GM23338 (cell line): ENCODE measurements at regions not wholly inside any gene's neighbourhood (a gene's known extent, or its start where the extent isn't known, plus 50 kb on each side); places are given as distances from the start of the nearest gene placed in this dataset.

Experiments
- CREB1 ChIP-seq: fragments of 250-450 bp; sonication (Bioruptor Pico); IDR thresholded peaks from 2 replicates; pipeline ENCODE4 v1.5.0; 2020; ENCODE audit warnings: low read depth, mild to moderate bottlenecking, moderate library complexity
- EZH2 ChIP-seq: fragments of 200-600 bp; sonication (generic); IDR thresholded peaks from one replicate; pipeline ENCODE4 v1.8.0; 2017; ENCODE audit warnings: antibody characterized with exemption, mild to moderate bottlenecking, low read depth; ENCODE audit not compliant: unreplicated experiment
- EZH2phosphoT487 ChIP-seq: fragments of 200-600 bp; sonication (generic); IDR thresholded peaks from one replicate; pipeline ENCODE4 v1.8.1; 2018; ENCODE audit warnings: antibody characterized with exemption; ENCODE audit not compliant: unreplicated experiment
- JUNB ChIP-seq: IDR thresholded peaks from one replicate; pipeline ENCODE4 v1.6.1; 2016; ENCODE audit warnings: antibody characterized with exemption; ENCODE audit not compliant: unreplicated experiment
- NANOG ChIP-seq: IDR thresholded peaks from 2 replicates; pipeline ENCODE4 v1.6.1; 2016; ENCODE audit warnings: antibody characterized with exemption, borderline replicate concordance
- POLR2AphosphoS5 ChIP-seq: IDR thresholded peaks from 2 replicates; pipeline ENCODE4 v1.6.1; 2016; ENCODE audit warnings: antibody characterized with exemption, low read depth
- STAT1 ChIP-seq: IDR thresholded peaks from one replicate; pipeline ENCODE4 v1.6.1; 2016; ENCODE audit warnings: antibody characterized with exemption; ENCODE audit not compliant: unreplicated experiment
- ZNF114 ChIP-seq: fragments of 250-450 bp; sonication (Bioruptor Pico); IDR thresholded peaks from 2 replicates; pipeline ENCODE4 v1.5.0; 2020; ENCODE audit warnings: mild to moderate bottlenecking, moderate library complexity
- ZNF331 ChIP-seq: fragments of 250-450 bp; sonication (Bioruptor Pico); IDR thresholded peaks from 2 replicates; pipeline ENCODE4 v1.5.0; 2020; ENCODE audit warnings: low read depth, mild to moderate bottlenecking, moderate library complexity
- TF ChIP-seq, protein P1 (sequence below), 2 experiments: fragments of 200-600 bp in 1 of 2; sonication (generic) in 1 of 2; conservative IDR thresholded peaks; 2 replicates each; pipeline versions ENCODE4 v1.5.1 to v1.6.1; 2016 to 2017; ENCODE audit warnings: antibody characterized with exemption in 2 of 2, low read depth in 2 of 2, mild to moderate bottlenecking in 2 of 2, moderate library complexity in 1 of 2
- TF ChIP-seq, protein P2 (sequence below): IDR thresholded peaks from 2 replicates; pipeline ENCODE4 v1.6.1; 2016; ENCODE audit warnings: antibody characterized with exemption
- TF ChIP-seq, protein P3 (sequence below): IDR thresholded peaks from one replicate; pipeline ENCODE4 v1.6.1; 2018; ENCODE audit warnings: antibody characterized with exemption; ENCODE audit not compliant: unreplicated experiment
- TF ChIP-seq, protein P4 (sequence below): fragments of 250-450 bp; sonication (Bioruptor Pico); IDR thresholded peaks from 2 replicates; pipeline ENCODE4 v1.5.0; 2020; ENCODE audit warnings: mild to moderate bottlenecking, moderate library complexity

DNA sequence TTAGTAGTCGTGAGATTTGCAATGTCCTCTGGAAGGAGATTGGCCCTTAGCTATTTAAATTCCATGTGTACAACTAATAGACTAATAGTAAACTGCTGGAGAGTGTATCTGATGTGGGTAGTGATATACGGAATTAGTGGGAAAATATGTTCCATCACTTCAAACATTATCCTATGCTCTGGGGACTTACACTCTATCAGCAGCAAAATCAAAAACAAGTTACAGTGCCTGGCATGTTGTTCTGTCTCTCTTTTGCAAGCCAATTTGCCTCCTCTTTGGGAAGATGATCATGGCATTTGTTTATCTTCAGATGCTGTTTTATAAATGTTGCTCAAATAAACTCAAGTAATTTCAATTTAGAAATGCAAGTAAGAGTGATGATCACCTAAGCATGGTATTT is 311.9 kb upstream of the ACO1 start:
- TF ChIP-seq, protein P1, sequence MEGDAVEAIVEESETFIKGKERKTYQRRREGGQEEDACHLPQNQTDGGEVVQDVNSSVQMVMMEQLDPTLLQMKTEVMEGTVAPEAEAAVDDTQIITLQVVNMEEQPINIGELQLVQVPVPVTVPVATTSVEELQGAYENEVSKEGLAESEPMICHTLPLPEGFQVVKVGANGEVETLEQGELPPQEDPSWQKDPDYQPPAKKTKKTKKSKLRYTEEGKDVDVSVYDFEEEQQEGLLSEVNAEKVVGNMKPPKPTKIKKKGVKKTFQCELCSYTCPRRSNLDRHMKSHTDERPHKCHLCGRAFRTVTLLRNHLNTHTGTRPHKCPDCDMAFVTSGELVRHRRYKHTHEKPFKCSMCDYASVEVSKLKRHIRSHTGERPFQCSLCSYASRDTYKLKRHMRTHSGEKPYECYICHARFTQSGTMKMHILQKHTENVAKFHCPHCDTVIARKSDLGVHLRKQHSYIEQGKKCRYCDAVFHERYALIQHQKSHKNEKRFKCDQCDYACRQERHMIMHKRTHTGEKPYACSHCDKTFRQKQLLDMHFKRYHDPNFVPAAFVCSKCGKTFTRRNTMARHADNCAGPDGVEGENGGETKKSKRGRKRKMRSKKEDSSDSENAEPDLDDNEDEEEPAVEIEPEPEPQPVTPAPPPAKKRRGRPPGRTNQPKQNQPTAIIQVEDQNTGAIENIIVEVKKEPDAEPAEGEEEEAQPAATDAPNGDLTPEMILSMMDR (conservative IDR thresholded peaks at IDR 0.05; ENCODE audit: low read depth in 2 of 2), result no peak
- TF ChIP-seq, protein P2, sequence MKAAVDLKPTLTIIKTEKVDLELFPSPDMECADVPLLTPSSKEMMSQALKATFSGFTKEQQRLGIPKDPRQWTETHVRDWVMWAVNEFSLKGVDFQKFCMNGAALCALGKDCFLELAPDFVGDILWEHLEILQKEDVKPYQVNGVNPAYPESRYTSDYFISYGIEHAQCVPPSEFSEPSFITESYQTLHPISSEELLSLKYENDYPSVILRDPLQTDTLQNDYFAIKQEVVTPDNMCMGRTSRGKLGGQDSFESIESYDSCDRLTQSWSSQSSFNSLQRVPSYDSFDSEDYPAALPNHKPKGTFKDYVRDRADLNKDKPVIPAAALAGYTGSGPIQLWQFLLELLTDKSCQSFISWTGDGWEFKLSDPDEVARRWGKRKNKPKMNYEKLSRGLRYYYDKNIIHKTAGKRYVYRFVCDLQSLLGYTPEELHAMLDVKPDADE, result no peak
- no peak for TF ChIP-seq CREB1
- no peak for TF ChIP-seq NANOG
- no peak for TF ChIP-seq EZH2
- no peak for TF ChIP-seq POLR2AphosphoS5
- no peak for TF ChIP-seq STAT1
- TF ChIP-seq JUNB, result no peak
- no peak for TF ChIP-seq EZH2phosphoT487
- TF ChIP-seq, protein P3, sequence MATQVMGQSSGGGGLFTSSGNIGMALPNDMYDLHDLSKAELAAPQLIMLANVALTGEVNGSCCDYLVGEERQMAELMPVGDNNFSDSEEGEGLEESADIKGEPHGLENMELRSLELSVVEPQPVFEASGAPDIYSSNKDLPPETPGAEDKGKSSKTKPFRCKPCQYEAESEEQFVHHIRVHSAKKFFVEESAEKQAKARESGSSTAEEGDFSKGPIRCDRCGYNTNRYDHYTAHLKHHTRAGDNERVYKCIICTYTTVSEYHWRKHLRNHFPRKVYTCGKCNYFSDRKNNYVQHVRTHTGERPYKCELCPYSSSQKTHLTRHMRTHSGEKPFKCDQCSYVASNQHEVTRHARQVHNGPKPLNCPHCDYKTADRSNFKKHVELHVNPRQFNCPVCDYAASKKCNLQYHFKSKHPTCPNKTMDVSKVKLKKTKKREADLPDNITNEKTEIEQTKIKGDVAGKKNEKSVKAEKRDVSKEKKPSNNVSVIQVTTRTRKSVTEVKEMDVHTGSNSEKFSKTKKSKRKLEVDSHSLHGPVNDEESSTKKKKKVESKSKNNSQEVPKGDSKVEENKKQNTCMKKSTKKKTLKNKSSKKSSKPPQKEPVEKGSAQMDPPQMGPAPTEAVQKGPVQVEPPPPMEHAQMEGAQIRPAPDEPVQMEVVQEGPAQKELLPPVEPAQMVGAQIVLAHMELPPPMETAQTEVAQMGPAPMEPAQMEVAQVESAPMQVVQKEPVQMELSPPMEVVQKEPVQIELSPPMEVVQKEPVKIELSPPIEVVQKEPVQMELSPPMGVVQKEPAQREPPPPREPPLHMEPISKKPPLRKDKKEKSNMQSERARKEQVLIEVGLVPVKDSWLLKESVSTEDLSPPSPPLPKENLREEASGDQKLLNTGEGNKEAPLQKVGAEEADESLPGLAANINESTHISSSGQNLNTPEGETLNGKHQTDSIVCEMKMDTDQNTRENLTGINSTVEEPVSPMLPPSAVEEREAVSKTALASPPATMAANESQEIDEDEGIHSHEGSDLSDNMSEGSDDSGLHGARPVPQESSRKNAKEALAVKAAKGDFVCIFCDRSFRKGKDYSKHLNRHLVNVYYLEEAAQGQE, result no peak
- TF ChIP-seq ZNF331, result no peak
- TF ChIP-seq, protein P4, sequence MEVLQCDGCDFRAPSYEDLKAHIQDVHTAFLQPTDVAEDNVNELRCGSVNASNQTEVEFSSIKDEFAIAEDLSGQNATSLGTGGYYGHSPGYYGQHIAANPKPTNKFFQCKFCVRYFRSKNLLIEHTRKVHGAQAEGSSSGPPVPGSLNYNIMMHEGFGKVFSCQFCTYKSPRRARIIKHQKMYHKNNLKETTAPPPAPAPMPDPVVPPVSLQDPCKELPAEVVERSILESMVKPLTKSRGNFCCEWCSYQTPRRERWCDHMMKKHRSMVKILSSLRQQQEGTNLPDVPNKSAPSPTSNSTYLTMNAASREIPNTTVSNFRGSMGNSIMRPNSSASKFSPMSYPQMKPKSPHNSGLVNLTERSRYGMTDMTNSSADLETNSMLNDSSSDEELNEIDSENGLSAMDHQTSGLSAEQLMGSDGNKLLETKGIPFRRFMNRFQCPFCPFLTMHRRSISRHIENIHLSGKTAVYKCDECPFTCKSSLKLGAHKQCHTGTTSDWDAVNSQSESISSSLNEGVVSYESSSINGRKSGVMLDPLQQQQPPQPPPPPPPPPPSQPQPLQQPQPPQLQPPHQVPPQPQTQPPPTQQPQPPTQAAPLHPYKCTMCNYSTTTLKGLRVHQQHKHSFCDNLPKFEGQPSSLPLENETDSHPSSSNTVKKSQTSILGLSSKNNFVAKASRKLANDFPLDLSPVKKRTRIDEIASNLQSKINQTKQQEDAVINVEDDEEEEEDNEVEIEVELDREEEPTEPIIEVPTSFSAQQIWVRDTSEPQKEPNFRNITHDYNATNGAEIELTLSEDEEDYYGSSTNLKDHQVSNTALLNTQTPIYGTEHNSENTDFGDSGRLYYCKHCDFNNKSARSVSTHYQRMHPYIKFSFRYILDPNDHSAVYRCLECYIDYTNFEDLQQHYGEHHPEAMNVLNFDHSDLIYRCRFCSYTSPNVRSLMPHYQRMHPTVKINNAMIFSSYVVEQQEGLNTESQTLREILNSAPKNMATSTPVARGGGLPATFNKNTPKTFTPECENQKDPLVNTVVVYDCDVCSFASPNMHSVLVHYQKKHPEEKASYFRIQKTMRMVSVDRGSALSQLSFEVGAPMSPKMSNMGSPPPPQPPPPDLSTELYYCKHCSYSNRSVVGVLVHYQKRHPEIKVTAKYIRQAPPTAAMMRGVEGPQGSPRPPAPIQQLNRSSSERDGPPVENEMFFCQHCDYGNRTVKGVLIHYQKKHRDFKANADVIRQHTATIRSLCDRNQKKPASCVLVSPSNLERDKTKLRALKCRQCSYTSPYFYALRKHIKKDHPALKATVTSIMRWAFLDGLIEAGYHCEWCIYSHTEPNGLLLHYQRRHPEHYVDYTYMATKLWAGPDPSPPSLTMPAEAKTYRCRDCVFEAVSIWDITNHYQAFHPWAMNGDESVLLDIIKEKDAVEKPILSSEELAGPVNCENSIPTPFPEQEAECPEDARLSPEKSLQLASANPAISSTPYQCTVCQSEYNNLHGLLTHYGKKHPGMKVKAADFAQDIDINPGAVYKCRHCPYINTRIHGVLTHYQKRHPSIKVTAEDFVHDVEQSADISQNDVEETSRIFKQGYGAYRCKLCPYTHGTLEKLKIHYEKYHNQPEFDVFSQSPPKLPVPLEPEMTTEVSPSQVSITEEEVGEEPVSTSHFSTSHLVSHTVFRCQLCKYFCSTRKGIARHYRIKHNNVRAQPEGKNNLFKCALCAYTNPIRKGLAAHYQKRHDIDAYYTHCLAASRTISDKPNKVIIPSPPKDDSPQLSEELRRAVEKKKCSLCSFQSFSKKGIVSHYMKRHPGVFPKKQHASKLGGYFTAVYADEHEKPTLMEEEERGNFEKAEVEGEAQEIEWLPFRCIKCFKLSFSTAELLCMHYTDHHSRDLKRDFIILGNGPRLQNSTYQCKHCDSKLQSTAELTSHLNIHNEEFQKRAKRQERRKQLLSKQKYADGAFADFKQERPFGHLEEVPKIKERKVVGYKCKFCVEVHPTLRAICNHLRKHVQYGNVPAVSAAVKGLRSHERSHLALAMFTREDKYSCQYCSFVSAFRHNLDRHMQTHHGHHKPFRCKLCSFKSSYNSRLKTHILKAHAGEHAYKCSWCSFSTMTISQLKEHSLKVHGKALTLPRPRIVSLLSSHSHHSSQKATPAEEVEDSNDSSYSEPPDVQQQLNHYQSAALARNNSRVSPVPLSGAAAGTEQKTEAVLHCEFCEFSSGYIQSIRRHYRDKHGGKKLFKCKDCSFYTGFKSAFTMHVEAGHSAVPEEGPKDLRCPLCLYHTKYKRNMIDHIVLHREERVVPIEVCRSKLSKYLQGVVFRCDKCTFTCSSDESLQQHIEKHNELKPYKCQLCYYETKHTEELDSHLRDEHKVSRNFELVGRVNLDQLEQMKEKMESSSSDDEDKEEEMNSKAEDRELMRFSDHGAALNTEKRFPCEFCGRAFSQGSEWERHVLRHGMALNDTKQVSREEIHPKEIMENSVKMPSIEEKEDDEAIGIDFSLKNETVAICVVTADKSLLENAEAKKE (CRISPR knock-in tag), result no peak
- no peak for TF ChIP-seq ZNF114 (CRISPR knock-in tag)
